ENCODE measurements at regions not wholly inside any gene's neighbourhood (a gene's known extent, or its start where the extent isn't known, plus 50 kb on each side); places are given as distances from the start of the nearest gene placed in this dataset.

DNA sequence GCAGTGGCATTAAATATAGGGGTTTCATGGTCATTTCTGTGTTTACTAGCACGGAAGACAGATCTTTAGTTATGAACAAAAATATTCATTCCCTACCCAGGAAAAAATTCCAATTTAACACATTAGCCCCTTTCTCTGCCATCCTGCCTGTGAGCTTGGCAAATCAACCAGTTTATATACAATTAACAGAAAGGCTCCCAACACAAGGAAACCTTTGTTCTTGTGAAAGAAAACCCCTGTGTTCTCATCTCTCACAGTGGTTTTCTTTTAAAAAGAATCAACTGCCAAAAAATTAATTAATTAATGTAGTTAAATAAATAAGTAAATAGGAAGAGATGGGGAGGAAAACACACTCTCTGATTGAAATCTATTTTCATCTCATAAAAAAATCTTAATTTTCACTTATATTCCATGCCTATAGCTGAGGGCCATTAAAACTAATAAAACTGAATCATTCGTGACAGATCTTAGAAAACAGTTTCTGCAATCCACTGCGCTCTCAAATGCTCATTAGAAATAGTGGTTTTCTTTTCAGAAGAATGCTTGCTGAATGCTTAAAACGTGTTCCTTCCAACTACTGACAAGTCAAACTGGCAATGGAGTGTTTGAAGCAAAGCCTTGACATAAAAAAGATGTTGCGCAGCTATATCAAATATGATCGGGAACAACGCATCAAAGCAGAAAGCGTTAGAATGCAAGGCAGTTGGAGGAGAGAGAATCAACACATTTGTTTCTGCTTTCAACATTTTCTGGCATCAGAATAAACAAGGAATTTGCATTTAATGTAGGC is 387.7 kb downstream of the TLR4 start:
- Histone ChIP-seq H3K36me3 (no peaks in the 10 kb centered on the region), H3K27ac (no peak overlapping the region), H3K9me3 (ENCODE audit: severe bottlenecking) (no peaks in the 10 kb centered on the region), H3K4me3 (ENCODE audit: low read depth, low read length) (no peak overlapping the region), H3K27me3 (ENCODE audit: insufficient read depth, low read depth, severe bottlenecking) (no peaks in the 10 kb centered on the region)
- DNase-seq: no peak
- TF ChIP-seq, protein P1, sequence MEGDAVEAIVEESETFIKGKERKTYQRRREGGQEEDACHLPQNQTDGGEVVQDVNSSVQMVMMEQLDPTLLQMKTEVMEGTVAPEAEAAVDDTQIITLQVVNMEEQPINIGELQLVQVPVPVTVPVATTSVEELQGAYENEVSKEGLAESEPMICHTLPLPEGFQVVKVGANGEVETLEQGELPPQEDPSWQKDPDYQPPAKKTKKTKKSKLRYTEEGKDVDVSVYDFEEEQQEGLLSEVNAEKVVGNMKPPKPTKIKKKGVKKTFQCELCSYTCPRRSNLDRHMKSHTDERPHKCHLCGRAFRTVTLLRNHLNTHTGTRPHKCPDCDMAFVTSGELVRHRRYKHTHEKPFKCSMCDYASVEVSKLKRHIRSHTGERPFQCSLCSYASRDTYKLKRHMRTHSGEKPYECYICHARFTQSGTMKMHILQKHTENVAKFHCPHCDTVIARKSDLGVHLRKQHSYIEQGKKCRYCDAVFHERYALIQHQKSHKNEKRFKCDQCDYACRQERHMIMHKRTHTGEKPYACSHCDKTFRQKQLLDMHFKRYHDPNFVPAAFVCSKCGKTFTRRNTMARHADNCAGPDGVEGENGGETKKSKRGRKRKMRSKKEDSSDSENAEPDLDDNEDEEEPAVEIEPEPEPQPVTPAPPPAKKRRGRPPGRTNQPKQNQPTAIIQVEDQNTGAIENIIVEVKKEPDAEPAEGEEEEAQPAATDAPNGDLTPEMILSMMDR (IDR thresholded peaks at IDR 0.05; ENCODE audit: low read depth, low read length): no peak

DNA sequence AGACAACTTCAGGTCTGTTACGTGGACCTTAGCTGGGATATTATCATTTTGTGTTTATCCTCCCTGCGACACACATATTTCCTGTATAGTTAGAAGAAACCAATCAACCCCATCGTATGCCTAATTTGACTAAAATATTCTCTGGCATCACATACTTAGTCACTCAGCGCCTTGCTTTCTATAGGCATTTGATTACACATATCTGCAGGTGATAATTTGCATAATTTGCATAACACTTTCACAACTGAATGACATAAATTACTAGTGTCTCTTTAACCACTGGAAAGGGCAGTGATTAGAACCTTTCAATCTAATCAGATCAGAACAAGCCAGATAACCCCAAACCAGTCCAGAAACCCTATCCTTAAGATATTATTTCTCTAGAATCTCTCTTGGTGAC is 390.2 kb downstream of the TLR4 start:
- no peaks in the 10 kb centered on the region for H3K9me3 ChIP-seq (ENCODE audit: severe bottlenecking)
- H3K27ac ChIP-seq: no peak overlapping the region
- H3K36me3 ChIP-seq: no peaks in the 10 kb centered on the region
- TF ChIP-seq, protein P1 (IDR thresholded peaks at IDR 0.05; ENCODE audit: low read depth, low read length): no peak
- DNase-seq: no peak
- no peak overlapping the region for H3K4me3 ChIP-seq (ENCODE audit: low read depth, low read length)
- no peaks in the 10 kb centered on the region for H3K27me3 ChIP-seq (ENCODE audit: insufficient read depth, low read depth, severe bottlenecking)

DNA sequence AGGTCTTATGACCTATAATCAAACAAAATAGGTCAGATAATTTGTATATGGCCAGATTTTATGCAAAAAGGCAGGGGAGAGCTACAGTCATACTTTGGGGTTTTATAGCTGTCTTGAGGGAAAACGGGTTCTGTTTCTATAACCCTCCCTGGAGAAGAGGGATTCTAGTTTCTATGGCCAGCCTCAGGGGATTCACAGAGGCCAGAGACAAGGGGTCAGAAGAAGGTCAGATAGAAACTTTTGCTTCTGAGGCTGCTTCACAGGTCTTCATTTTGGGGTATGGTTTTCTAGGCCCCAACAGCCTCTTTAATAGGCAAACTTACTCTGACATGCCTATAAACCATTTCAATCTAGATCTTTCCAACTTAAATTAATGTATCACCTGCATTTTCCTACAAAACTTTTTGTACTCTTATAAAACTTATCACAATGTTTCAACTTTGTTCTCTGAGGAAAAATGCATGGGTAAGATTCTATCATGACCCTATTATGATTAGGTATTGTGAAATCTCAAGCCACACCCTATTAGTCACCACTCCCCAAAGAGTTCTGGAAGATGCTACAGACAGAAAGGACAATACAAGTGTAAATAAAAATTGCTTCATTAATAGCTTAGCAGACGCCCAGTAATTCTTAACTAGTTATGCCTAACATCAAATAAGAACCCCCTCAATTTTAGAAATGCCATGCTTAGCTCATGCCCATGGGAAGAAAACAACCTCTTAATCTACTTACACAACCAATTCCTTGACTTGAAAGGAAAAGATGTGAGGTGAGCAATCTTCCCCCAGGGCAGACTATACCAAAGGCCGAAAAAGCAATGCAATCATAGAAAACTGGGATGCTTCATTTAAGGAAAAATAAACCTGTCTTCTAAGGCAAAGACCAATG is 396.6 kb downstream of the TLR4 start:
- DNase-seq: no peak
- H3K9me3 ChIP-seq (ENCODE audit: severe bottlenecking): no peaks in the 10 kb centered on the region
- H3K4me3 ChIP-seq (ENCODE audit: low read depth, low read length): no peak overlapping the region
- no peaks in the 10 kb centered on the region for H3K27me3 ChIP-seq (ENCODE audit: insufficient read depth, low read depth, severe bottlenecking)
- TF ChIP-seq, protein P1 (IDR thresholded peaks at IDR 0.05; ENCODE audit: low read depth, low read length): no peak
- H3K36me3 ChIP-seq: no peaks in the 10 kb centered on the region
- H3K27ac ChIP-seq: no peak overlapping the region

DNA sequence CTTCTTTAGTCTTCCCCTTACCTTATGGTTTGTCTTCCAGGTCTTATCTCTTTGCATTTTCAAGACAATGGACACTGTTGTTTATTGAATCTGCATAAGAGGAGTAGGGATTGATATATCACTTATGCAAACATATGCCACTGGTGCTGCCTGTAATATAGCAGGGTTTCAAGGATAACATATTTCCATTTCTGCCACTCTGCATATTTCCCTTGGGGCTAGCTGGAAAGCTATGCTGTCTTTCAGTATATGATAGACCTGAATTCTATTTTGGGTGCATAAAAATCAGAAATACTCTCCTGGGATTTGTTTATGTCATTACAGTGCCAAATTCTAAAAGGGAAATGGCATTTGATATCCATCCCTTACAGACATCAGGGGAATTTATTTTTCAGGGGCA is 400.2 kb downstream of the TLR4 start:
- Histone ChIP-seq H3K4me3 (ENCODE audit: low read depth, low read length) (no peak overlapping the region), H3K36me3 (no peaks in the 10 kb centered on the region), H3K27ac (no peak overlapping the region), H3K9me3 (ENCODE audit: severe bottlenecking) (no peaks in the 10 kb centered on the region), H3K27me3 (ENCODE audit: insufficient read depth, low read depth, severe bottlenecking) (no peaks in the 10 kb centered on the region)
- TF ChIP-seq, protein P1 (IDR thresholded peaks at IDR 0.05; ENCODE audit: low read depth, low read length): no peak
- no peak for DNase-seq

DNA sequence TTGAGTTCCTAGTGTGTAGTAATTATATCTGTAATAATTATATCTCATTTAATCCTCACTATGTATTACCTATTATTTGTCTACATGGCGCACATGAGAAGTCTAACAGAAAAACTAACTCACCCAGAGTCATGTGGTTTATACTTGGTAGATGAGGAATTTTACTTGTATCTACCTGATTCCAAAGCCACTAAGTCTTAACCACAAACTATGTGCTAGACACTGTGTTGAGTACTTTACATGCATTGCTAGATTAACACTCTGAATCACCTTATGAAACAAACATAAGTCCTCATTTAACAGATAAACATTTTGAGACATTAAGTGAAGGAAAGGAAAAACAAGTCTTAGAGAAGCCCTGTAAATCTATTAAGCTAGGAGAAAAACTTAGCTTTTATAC is 404.8 kb downstream of the TLR4 start:
- Histone ChIP-seq H3K27ac (no peak overlapping the region), H3K4me3 (ENCODE audit: low read depth, low read length) (no peak overlapping the region), H3K27me3 (ENCODE audit: insufficient read depth, low read depth, severe bottlenecking) (no peaks in the 10 kb centered on the region), H3K9me3 (ENCODE audit: severe bottlenecking) (no peaks in the 10 kb centered on the region), H3K36me3 (no peaks in the 10 kb centered on the region)
- DNase-seq: no peak
- TF ChIP-seq, protein P1 (IDR thresholded peaks at IDR 0.05; ENCODE audit: low read depth, low read length): no peak

All from WERI-Rb-1 (cell line).